Endothelial cell of umbilical vein (primary cell): ENCODE measurements at regions not wholly inside any gene's neighbourhood (a gene's known extent, or its start where the extent isn't known, plus 50 kb on each side); places are given as distances from the start of the nearest gene placed in this dataset.
"Not testable (repeated sequence)": the region's sequence is repeated elsewhere in the genome, so short reads cannot be mapped to it uniquely, and the experiment has no call there.

ENCODE experiments used
- CTCF ChIP-seq, 2 donors: IDR thresholded peaks; 1 replicate in 1 of 2; 2 replicates in 1 of 2; pipeline ENCODE4 v1.5.1; 2011; ENCODE audit warnings: low read length in 2 of 2, mild to moderate bottlenecking in 2 of 2, moderate library complexity in 2 of 2, control low read depth in 1 of 2, inconsistent platforms in 1 of 2, low read depth in 1 of 2; ENCODE audit not compliant: insufficient read depth in 1 of 2; ENCODE audit errors: extremely low read depth in 1 of 2
- EZH2 ChIP-seq: IDR thresholded peaks from 2 replicates; pipeline ENCODE4 v1.6.1; 2012; ENCODE audit warnings: borderline replicate concordance, low read depth, mild to moderate bottlenecking, moderate library complexity, low read length, inconsistent platforms; ENCODE audit not compliant: severe bottlenecking
- FOS ChIP-seq: IDR thresholded peaks from 2 replicates; pipeline ENCODE4 v1.6.1; 2011; ENCODE audit warnings: mild to moderate bottlenecking, low read length, moderate library complexity, borderline replicate concordance; ENCODE audit not compliant: insufficient read depth
- GATA2 ChIP-seq: IDR thresholded peaks from 2 replicates; pipeline ENCODE4 v1.7.0; 2011; ENCODE audit warnings: low read depth, mild to moderate bottlenecking, moderate library complexity, mixed read lengths, low read length; ENCODE audit not compliant: insufficient read length, insufficient read depth
- JUN ChIP-seq: IDR thresholded peaks from 2 replicates; pipeline ENCODE4 v1.6.1; 2011; ENCODE audit warnings: borderline replicate concordance, low read depth; ENCODE audit not compliant: insufficient read length, insufficient read depth
- MAX ChIP-seq: IDR thresholded peaks from 2 replicates; pipeline ENCODE4 v1.6.1; 2011; ENCODE audit not compliant: insufficient read depth, insufficient read length
- POLR2A ChIP-seq: IDR thresholded peaks from 2 replicates; pipeline ENCODE4 v1.6.1; 2012; ENCODE audit warnings: low read depth, mild to moderate bottlenecking, control low read depth, low read length
- POLR2AphosphoS5 ChIP-seq: IDR thresholded peaks from 2 replicates; pipeline ENCODE4 v1.6.1; 2012; ENCODE audit warnings: low read depth, mild to moderate bottlenecking, control low read depth, low read length, moderate library complexity; ENCODE audit not compliant: insufficient read depth

- not testable (repeated sequence) for TF ChIP-seq EZH2; POLR2A; CTCF (IDR thresholded peaks at IDR 0.05; ENCODE audit: extremely low read depth in 1 of 2, insufficient read depth in 1 of 2, low read depth in 1 of 2, low read length in 2 of 2); JUN; GATA2; MAX; POLR2AphosphoS5; FOS
Observed at GRCh38 chr7:32759859-32760258, 131.7 kb downstream of the KBTBD2 start.
